ENCODE measurements at regions not wholly inside any gene's neighbourhood (a gene's known extent, or its start where the extent isn't known, plus 50 kb on each side); places are given as distances from the start of the nearest gene placed in this dataset.

- TF ChIP-seq CTCF (IDR thresholded peaks at IDR 0.05 in 2 of 3, conservative IDR thresholded peaks at IDR 0.05 in 1 of 3; ENCODE audit: insufficient read depth in 2 of 3, low read depth in 1 of 3, low read length in 3 of 3) (no peak), HMG20B (CRISPR knock-in tag; IDR thresholded peaks at IDR 0.05) (no peak), RNF2 (IDR thresholded peaks at IDR 0.05) (no peak), YY1 (IDR thresholded peaks at IDR 0.05; ENCODE audit: borderline replicate concordance in 1 of 3, control insufficient read depth in 1 of 3, extremely low read depth in 1 of 3, insufficient read depth in 3 of 3, insufficient read length in 1 of 3, insufficient replicate concordance in 2 of 3, low read depth in 1 of 3, low read length in 2 of 3) (no peak), TRIM28 (IDR thresholded peaks at IDR 0.05) (no peak), NFYB (IDR thresholded peaks at IDR 0.05; ENCODE audit: extremely low read depth, insufficient read length) (no peak), ZNF12 (CRISPR knock-in tag; IDR thresholded peaks at IDR 0.05) (no peak), MTA2 (IDR thresholded peaks at IDR 0.05; ENCODE audit: low read depth) (no peak)
Measured at GRCh38 chr15:93852761-93853160, 378.6 kb upstream of the MCTP2 start.

Data from K562 (cell line).